ENCODE measurements at regions not wholly inside any gene's neighbourhood (a gene's known extent, or its start where the extent isn't known, plus 50 kb on each side); places are given as distances from the start of the nearest gene placed in this dataset.
A peak's percentile ranks its signal among the peaks of the same experiment; 100 is the strongest.
"Not testable (repeated sequence)": the region's sequence is repeated elsewhere in the genome, so short reads cannot be mapped to it uniquely, and the experiment has no call there.

GRCh38 chr15:39252134-39252470 is 328.8 kb upstream of the THBS1 start:
- Mint-ChIP-seq H3K4me1 (peaks cover 0 to 23% (median 6%) of the 10 kb centered on the region in 7 donors), H3K9me3 (peaks cover 0 to 4% (median 0%) of the 10 kb centered on the region in 11 donors), H3K4me3 (no peak overlapping the region), H3K27ac (no peak overlapping the region), H3K27me3 (peaks cover 7 to 26% (median 20%) of the 10 kb centered on the region in 5 donors), H3K36me3 (peaks cover 0 to 3% (median 0%) of the 10 kb centered on the region in 5 donors)
- intact Hi-C loops (cut with micrococcal nuclease) = no loop called here
- Histone ChIP-seq H3K9me3 (ENCODE audit: control insufficient read depth in 2 of 3, low read length in 3 of 3) (no peaks in the 10 kb centered on the region), H3K36me3 (ENCODE audit: control insufficient read depth in 2 of 3, insufficient read depth in 3 of 3, low read length in 3 of 3) (no peaks in the 10 kb centered on the region), H3K27ac (ENCODE audit: low read depth, low read length) (no peak overlapping the region), H3K4me1 (ENCODE audit: control insufficient read depth in 2 of 2, insufficient read depth in 2 of 2, low read length in 2 of 2) (no peaks in the 10 kb centered on the region), H3K4me3 (ENCODE audit: low read length) (no peak overlapping the region), H3K27me3 (ENCODE audit: control insufficient read depth in 2 of 2, insufficient read depth in 2 of 2, low read length in 2 of 2) (peaks cover 0 to 3% of the 10 kb centered on the region in 2 donors)
- DNase-seq = no peak
- POLR2A ChIA-PET = no interaction called here
- ATAC-seq = no peak
- CTCF ChIA-PET = no interaction called here

GRCh38 chr15:39253552-39253951 is 327.3 kb upstream of the THBS1 start:
- ChIA-PET POLR2A (no interaction called here), CTCF (no interaction called here)
- Histone ChIP-seq H3K36me3 (ENCODE audit: control insufficient read depth in 2 of 3, insufficient read depth in 3 of 3, low read length in 3 of 3) (no peaks in the 10 kb centered on the region), H3K27me3 (ENCODE audit: control insufficient read depth in 2 of 2, insufficient read depth in 2 of 2, low read length in 2 of 2) (peaks cover 0 to 3% of the 10 kb centered on the region in 2 donors), H3K9me3 (ENCODE audit: control insufficient read depth in 2 of 3, low read length in 3 of 3) (no peaks in the 10 kb centered on the region), H3K27ac (ENCODE audit: low read depth, low read length) (no peak overlapping the region), H3K4me3 (ENCODE audit: low read length) (no peak overlapping the region), H3K4me1 (ENCODE audit: control insufficient read depth in 2 of 2, insufficient read depth in 2 of 2, low read length in 2 of 2) (no peaks in the 10 kb centered on the region)
- H3K4me1 Mint-ChIP-seq = peaks cover 0 to 23% (median 6%) of the 10 kb centered on the region in 7 donors
- peak; percentile 63 for ATAC-seq
- H3K27me3 Mint-ChIP-seq = peaks cover 4 to 26% (median 24%) of the 10 kb centered on the region in 5 donors
- peaks cover 0 to 2% (median 0%) of the 10 kb centered on the region in 11 donors for H3K9me3 Mint-ChIP-seq
- no peak for DNase-seq
- intact Hi-C loops (cut with micrococcal nuclease) = no loop called here
- H3K36me3 Mint-ChIP-seq = peaks cover 0 to 3% (median 0%) of the 10 kb centered on the region in 5 donors
- H3K4me3 Mint-ChIP-seq = no peak overlapping the region
- no peak overlapping the region for H3K27ac Mint-ChIP-seq

GRCh38 chr15:39254181-39254580 is 326.7 kb upstream of the THBS1 start:
- H3K36me3 Mint-ChIP-seq = peaks cover 0 to 3% (median 0%) of the 10 kb centered on the region in 5 donors
- H3K27me3 ChIP-seq (ENCODE audit: control insufficient read depth in 2 of 2, insufficient read depth in 2 of 2, low read length in 2 of 2) = peaks cover 0 to 3% of the 10 kb centered on the region in 2 donors
- peaks cover 4 to 26% (median 24%) of the 10 kb centered on the region in 5 donors for H3K27me3 Mint-ChIP-seq
- H3K4me3 Mint-ChIP-seq = no peak overlapping the region
- ChIA-PET POLR2A (no interaction called here), CTCF (no interaction called here)
- no peaks in the 10 kb centered on the region for H3K36me3 ChIP-seq (ENCODE audit: control insufficient read depth in 2 of 3, insufficient read depth in 3 of 3, low read length in 3 of 3)
- intact Hi-C loops (cut with micrococcal nuclease) = no loop called here
- H3K4me3 ChIP-seq (ENCODE audit: low read length) = no peak overlapping the region
- H3K4me1 Mint-ChIP-seq = peaks cover 0 to 23% (median 6%) of the 10 kb centered on the region in 7 donors
- H3K9me3 ChIP-seq (ENCODE audit: control insufficient read depth in 2 of 3, low read length in 3 of 3) = no peaks in the 10 kb centered on the region
- ATAC-seq = no peak
- no peak overlapping the region for H3K27ac ChIP-seq (ENCODE audit: low read depth, low read length)
- H3K9me3 Mint-ChIP-seq = peaks cover 0 to 2% (median 0%) of the 10 kb centered on the region in 11 donors
- no peaks in the 10 kb centered on the region for H3K4me1 ChIP-seq (ENCODE audit: control insufficient read depth in 2 of 2, insufficient read depth in 2 of 2, low read length in 2 of 2)
- H3K27ac Mint-ChIP-seq = no peak overlapping the region
- no peak for DNase-seq

GRCh38 chr15:39255760-39256159 is 325.1 kb upstream of the THBS1 start:
- POLR2A ChIA-PET = no interaction called here
- intact Hi-C loops (cut with micrococcal nuclease) = no loop called here
- Mint-ChIP-seq H3K9me3 (peaks cover 0 to 3% (median 0%) of the 10 kb centered on the region in 11 donors), H3K27ac (no peak overlapping the region), H3K27me3 (peaks cover 5 to 32% (median 19%) of the 10 kb centered on the region in 5 donors), H3K36me3 (peaks cover 0 to 3% (median 0%) of the 10 kb centered on the region in 5 donors), H3K4me1 (peaks cover 0 to 17% (median under 1%) of the 10 kb centered on the region in 7 donors), H3K4me3 (no peak overlapping the region)
- DNase-seq (no peak), ATAC-seq (no peak)
- H3K4me1 ChIP-seq (ENCODE audit: control insufficient read depth in 2 of 2, insufficient read depth in 2 of 2, low read length in 2 of 2) = no peaks in the 10 kb centered on the region
- no peak overlapping the region for H3K4me3 ChIP-seq (ENCODE audit: low read length)
- no peaks in the 10 kb centered on the region for H3K9me3 ChIP-seq (ENCODE audit: control insufficient read depth in 2 of 3, low read length in 3 of 3)
- CTCF ChIA-PET = no interaction called here
- H3K27me3 ChIP-seq (ENCODE audit: control insufficient read depth in 2 of 2, insufficient read depth in 2 of 2, low read length in 2 of 2) = peaks cover 0 to 3% of the 10 kb centered on the region in 2 donors
- H3K27ac ChIP-seq (ENCODE audit: low read depth, low read length) = no peak overlapping the region
- H3K36me3 ChIP-seq (ENCODE audit: control insufficient read depth in 2 of 3, insufficient read depth in 3 of 3, low read length in 3 of 3) = no peaks in the 10 kb centered on the region

GRCh38 chr15:39260391-39260790 is 320.5 kb upstream of the THBS1 start:
- Mint-ChIP-seq H3K9me3 (peaks cover 0 to 4% (median 0%) of the 10 kb centered on the region in 11 donors), H3K4me1 (peaks cover 0 to 6% (median 0%) of the 10 kb centered on the region in 7 donors), H3K27ac (no peak overlapping the region), H3K4me3 (no peak overlapping the region), H3K36me3 (no peaks in the 10 kb centered on the region), H3K27me3 (peaks cover 15 to 29% (median 20%) of the 10 kb centered on the region in 5 donors)
- ATAC-seq (no peak), DNase-seq (no peak)
- ChIA-PET POLR2A (no interaction called here), CTCF (no interaction called here)
- H3K27me3 ChIP-seq (ENCODE audit: control insufficient read depth in 2 of 2, insufficient read depth in 2 of 2, low read length in 2 of 2) = no peaks in the 10 kb centered on the region
- no peak overlapping the region for H3K27ac ChIP-seq (ENCODE audit: low read depth, low read length)
- intact Hi-C loops (cut with micrococcal nuclease) = no loop called here
- no peak overlapping the region for H3K4me3 ChIP-seq (ENCODE audit: low read length)
- H3K36me3 ChIP-seq (ENCODE audit: control insufficient read depth in 2 of 3, insufficient read depth in 3 of 3, low read length in 3 of 3) = no peaks in the 10 kb centered on the region
- no peaks in the 10 kb centered on the region for H3K9me3 ChIP-seq (ENCODE audit: control insufficient read depth in 2 of 3, low read length in 3 of 3)
- no peaks in the 10 kb centered on the region for H3K4me1 ChIP-seq (ENCODE audit: control insufficient read depth in 2 of 2, insufficient read depth in 2 of 2, low read length in 2 of 2)

GRCh38 chr15:39260791-39261190 is 320.1 kb upstream of the THBS1 start:
- H3K27me3 Mint-ChIP-seq = peaks cover 13 to 26% (median 16%) of the 10 kb centered on the region in 5 donors
- no peak overlapping the region for H3K27ac Mint-ChIP-seq
- Histone ChIP-seq H3K27ac (ENCODE audit: low read depth, low read length) (no peak overlapping the region), H3K4me1 (ENCODE audit: control insufficient read depth in 2 of 2, insufficient read depth in 2 of 2, low read length in 2 of 2) (no peaks in the 10 kb centered on the region), H3K4me3 (ENCODE audit: low read length) (no peak overlapping the region), H3K36me3 (ENCODE audit: control insufficient read depth in 2 of 3, insufficient read depth in 3 of 3, low read length in 3 of 3) (no peaks in the 10 kb centered on the region), H3K27me3 (ENCODE audit: control insufficient read depth in 2 of 2, insufficient read depth in 2 of 2, low read length in 2 of 2) (no peaks in the 10 kb centered on the region), H3K9me3 (ENCODE audit: control insufficient read depth in 2 of 3, low read length in 3 of 3) (no peaks in the 10 kb centered on the region)
- ChIA-PET CTCF (no interaction called here), POLR2A (no interaction called here)
- intact Hi-C loops (cut with micrococcal nuclease) = no loop called here
- H3K36me3 Mint-ChIP-seq = no peaks in the 10 kb centered on the region
- no peak overlapping the region for H3K4me3 Mint-ChIP-seq
- peaks cover 0 to 6% (median 0%) of the 10 kb centered on the region in 7 donors for H3K4me1 Mint-ChIP-seq
- peaks cover 0 to 4% (median 0%) of the 10 kb centered on the region in 11 donors for H3K9me3 Mint-ChIP-seq
- DNase-seq = no peak
- no peak for ATAC-seq

GRCh38 chr15:39261397-39262183 is 319.3 kb upstream of the THBS1 start:
- POLR2A ChIA-PET; H3K36me3 Mint-ChIP-seq; ATAC-seq; H3K27ac ChIP-seq (ENCODE audit: low read depth, low read length); intact Hi-C loops (cut with micrococcal nuclease); DNase-seq; H3K27me3 ChIP-seq (ENCODE audit: control insufficient read depth in 2 of 2, insufficient read depth in 2 of 2, low read length in 2 of 2); H3K4me1 Mint-ChIP-seq; H3K27ac Mint-ChIP-seq; H3K36me3 ChIP-seq (ENCODE audit: control insufficient read depth in 2 of 3, insufficient read depth in 3 of 3, low read length in 3 of 3); H3K4me3 Mint-ChIP-seq; CTCF ChIA-PET; H3K4me3 ChIP-seq (ENCODE audit: low read length); H3K9me3 ChIP-seq (ENCODE audit: control insufficient read depth in 2 of 3, low read length in 3 of 3); H3K9me3 Mint-ChIP-seq; H3K4me1 ChIP-seq (ENCODE audit: control insufficient read depth in 2 of 2, insufficient read depth in 2 of 2, low read length in 2 of 2): not testable (repeated sequence)
- H3K27me3 Mint-ChIP-seq = peaks cover 11 to 26% (median 14%) of the 10 kb centered on the region in 5 donors
